Stimulated activated CD4-positive, alpha-beta T cell treated with anti-CD3 and anti-CD28 coated beads, Interleukin-2, amount 100 ng/mL, for 24 hours (primary cell): ENCODE measurements at regions not wholly inside any gene's neighbourhood (a gene's known extent, or its start where the extent isn't known, plus 50 kb on each side); places are given as distances from the start of the nearest gene placed in this dataset.

Source experiments
- DNase-seq, 2 donors: peaks; one replicate each; pipeline ENCODE4 v3.0.0-alpha.2; 2020

- no peak for DNase-seq
These were observed 63.2 kb upstream of the GALNT9 start for GRCh38 chr12:132392389-132393244.

GRCh38 chr12:132391326-132392041 lies 62.1 kb upstream of the GALNT9 start:
- DNase-seq: no peak

- DNase-seq: no peak
These were observed 61.1 kb upstream of the GALNT9 start for GRCh38 chr12:132390287-132391076.

- DNase-seq: no peak
These were observed 60.3 kb upstream of the GALNT9 start for GRCh38 chr12:132389526-132390286.

- DNase-seq: no peak
These were observed 59.6 kb upstream of the GALNT9 start for GRCh38 chr12:132389026-132389425.

GRCh38 chr12:132388379-132389015 lies 59.1 kb upstream of the GALNT9 start:
- no peak for DNase-seq

- DNase-seq: no peak
These were observed 57.6 kb upstream of the GALNT9 start for GRCh38 chr12:132386926-132387497.

- no peak for DNase-seq
These were observed 56.7 kb upstream of the GALNT9 start for GRCh38 chr12:132385923-132386751.

- no peak for DNase-seq
These were observed 55.8 kb upstream of the GALNT9 start for GRCh38 chr12:132384916-132385774.

GRCh38 chr12:132380641-132381040 lies 51.3 kb upstream of the GALNT9 start:
- no peak for DNase-seq

GRCh38 chr12:132379996-132380395 lies 50.6 kb upstream of the GALNT9 start:
- no peak for DNase-seq

GRCh38 chr12:132379576-132379975 lies 50.2 kb upstream of the GALNT9 start:
- no peak for DNase-seq
